ENCODE measurements at regions not wholly inside any gene's neighbourhood (a gene's known extent, or its start where the extent isn't known, plus 50 kb on each side); places are given as distances from the start of the nearest gene placed in this dataset.

- TF ChIP-seq CTCF (IDR thresholded peaks at IDR 0.05): no peak
- TF ChIP-seq ZFX (IDR thresholded peaks at IDR 0.05; ENCODE audit: borderline replicate concordance): no peak
Observed at GRCh38 chr5:57824623-57825022, 342.0 kb upstream of the ACTBL2 start.

Data from 22Rv1 (cell line).